ENCODE measurements at regions not wholly inside any gene's neighbourhood (a gene's known extent, or its start where the extent isn't known, plus 50 kb on each side); places are given as distances from the start of the nearest gene placed in this dataset.
"Not testable (repeated sequence)": the region's sequence is repeated elsewhere in the genome, so short reads cannot be mapped to it uniquely, and the experiment has no call there.

DNA sequence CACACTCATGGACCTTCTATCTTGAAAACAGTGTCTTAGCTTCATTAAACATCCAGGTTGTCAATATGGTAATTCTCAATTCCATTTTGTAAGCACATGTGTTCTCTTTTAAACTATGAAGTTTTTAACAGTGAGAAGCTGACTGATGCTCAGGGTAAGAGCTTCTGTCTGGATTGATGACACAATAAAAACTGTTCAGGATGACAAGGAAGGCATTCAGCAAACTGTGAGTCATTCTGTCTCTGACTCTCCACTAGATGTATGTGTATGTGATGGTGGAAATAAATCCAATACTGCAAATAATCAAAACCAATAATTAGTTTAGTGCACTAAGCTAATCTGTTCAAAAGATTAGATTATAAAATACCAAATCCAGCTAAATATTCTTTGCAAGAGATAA is 115.3 kb upstream of the ARX start:
- Mint-ChIP-seq H3K36me3 (no peaks in the 10 kb centered on the region), H3K4me3 (no peak overlapping the region), H3K9me3 (no peaks in the 10 kb centered on the region), H3K27ac (no peak overlapping the region), H3K4me1 (no peaks in the 10 kb centered on the region)
- ATAC-seq (no peak), DNase-seq (ENCODE audit: low spot score in 2 of 2) (no peak)

DNA sequence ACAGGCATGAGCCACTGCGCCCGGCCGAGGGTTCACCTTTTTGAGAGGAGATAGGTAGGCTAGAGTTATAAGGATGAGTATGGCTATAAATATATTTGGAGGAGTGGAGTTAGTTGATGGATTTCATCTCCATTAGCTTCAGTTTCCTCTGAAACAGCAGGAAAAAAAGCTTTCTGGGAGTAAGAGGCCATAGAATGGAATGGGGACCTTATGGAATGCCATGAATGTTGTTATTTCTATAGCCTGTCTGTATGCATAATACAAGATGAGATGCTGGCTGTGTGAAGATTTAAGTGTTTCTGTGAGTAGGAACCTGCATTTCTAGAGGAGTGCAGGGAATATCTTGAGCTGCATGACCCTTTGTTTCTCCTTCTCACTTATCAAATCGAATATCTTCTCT is 114.9 kb upstream of the ARX start:
- no peak for ATAC-seq

GRCh38 chrX:25125483-25125882 is 109.7 kb upstream of the ARX start:
- Mint-ChIP-seq H3K4me3 (no peak overlapping the region), H3K27ac (no peak overlapping the region), H3K9me3 (no peaks in the 10 kb centered on the region), H3K36me3 (no peaks in the 10 kb centered on the region), H3K4me1 (no peaks in the 10 kb centered on the region)
- ATAC-seq (no peak), DNase-seq (ENCODE audit: low spot score in 2 of 2) (no peak)

More for the DNA sequence above, 114.9 kb upstream of the ARX start:
- no peaks in the 10 kb centered on the region for H3K4me1 Mint-ChIP-seq
- no peak overlapping the region for H3K27ac Mint-ChIP-seq
- DNase-seq (ENCODE audit: low spot score in 2 of 2) = no peak
- no peaks in the 10 kb centered on the region for H3K9me3 Mint-ChIP-seq
- no peaks in the 10 kb centered on the region for H3K36me3 Mint-ChIP-seq
- no peak overlapping the region for H3K4me3 Mint-ChIP-seq

DNA sequence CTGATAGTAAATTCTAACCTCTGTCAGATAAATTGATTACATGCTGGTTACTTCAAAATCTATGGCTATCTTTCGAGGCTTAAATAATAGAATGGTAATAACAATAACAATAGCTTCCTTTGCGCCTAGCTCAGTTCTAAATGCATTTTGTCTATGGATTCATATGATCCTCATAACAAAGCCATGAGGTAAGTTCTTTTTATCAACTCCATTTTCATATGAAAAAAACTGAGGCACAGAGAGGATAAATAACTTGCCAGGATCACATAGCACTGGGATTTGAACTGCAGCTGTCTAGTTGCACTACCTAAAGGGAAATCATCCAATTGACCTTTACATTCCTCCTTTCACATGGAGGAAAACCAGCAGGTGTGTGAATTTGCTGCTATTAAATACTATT is 108.6 kb upstream of the ARX start:
- no peaks in the 10 kb centered on the region for H3K9me3 Mint-ChIP-seq
- DNase-seq (ENCODE audit: low spot score in 2 of 2) (no peak), ATAC-seq (no peak)
- H3K4me1 Mint-ChIP-seq = no peaks in the 10 kb centered on the region
- no peaks in the 10 kb centered on the region for H3K36me3 Mint-ChIP-seq
- no peak overlapping the region for H3K27ac Mint-ChIP-seq
- H3K4me3 Mint-ChIP-seq = no peak overlapping the region

DNA sequence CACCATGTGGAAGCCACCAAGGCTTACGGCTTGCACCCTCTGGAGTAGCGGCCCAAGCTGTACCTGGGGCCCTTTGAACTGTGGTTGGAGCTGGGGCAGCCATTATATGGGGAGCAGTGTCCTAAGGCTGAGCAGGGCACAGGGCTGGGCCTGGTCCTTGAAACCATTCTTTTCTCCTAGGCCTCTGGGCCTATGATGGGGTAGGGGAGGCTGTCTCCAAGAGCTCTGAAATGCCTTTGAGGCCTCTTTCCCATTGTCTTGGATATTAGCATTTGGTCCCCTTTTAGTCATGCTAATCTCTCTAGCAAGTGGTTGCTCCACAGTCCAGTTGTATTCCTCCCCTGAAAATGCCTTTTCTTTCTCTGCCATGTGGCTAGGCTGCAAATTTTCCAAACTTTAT is 96.4 kb upstream of the ARX start:
- DNase-seq (ENCODE audit: low spot score in 2 of 2) (no peak), ATAC-seq (no peak)
- H3K9me3 Mint-ChIP-seq = no peaks in the 10 kb centered on the region

DNA sequence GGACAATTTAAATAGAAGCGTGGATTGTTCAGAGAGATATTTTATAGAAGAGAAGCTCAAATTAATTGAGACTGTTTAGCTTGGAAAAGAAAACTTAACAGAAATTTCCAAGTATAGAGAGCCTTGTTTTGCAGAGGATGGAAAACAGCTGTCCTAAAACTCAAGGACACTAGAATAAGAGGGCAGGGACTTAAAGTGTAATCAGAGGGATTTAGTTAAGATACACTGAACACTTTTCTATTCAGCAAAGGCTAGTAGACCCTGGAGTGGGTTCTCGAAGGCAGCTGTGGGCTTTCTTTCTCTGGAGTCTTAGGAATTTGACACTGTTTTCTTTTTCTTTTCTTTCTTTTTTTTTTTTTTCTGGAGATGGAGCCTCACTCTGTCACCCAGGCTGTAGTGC is 92.7 kb upstream of the ARX start:
- H3K9me3 Mint-ChIP-seq = no peaks in the 10 kb centered on the region
- ATAC-seq = no peak
- H3K4me3 Mint-ChIP-seq = no peak overlapping the region
- no peaks in the 10 kb centered on the region for H3K36me3 Mint-ChIP-seq
- peaks cover 6% of the 10 kb centered on the region for H3K4me1 Mint-ChIP-seq
- no peak for DNase-seq (ENCODE audit: low spot score in 2 of 2)
- H3K27ac Mint-ChIP-seq = no peak overlapping the region

More for the DNA sequence above, 96.4 kb upstream of the ARX start:
- H3K4me1 Mint-ChIP-seq = peaks cover 6% of the 10 kb centered on the region
- no peak overlapping the region for H3K4me3 Mint-ChIP-seq
- H3K27ac Mint-ChIP-seq = no peak overlapping the region
- H3K36me3 Mint-ChIP-seq = no peaks in the 10 kb centered on the region

DNA sequence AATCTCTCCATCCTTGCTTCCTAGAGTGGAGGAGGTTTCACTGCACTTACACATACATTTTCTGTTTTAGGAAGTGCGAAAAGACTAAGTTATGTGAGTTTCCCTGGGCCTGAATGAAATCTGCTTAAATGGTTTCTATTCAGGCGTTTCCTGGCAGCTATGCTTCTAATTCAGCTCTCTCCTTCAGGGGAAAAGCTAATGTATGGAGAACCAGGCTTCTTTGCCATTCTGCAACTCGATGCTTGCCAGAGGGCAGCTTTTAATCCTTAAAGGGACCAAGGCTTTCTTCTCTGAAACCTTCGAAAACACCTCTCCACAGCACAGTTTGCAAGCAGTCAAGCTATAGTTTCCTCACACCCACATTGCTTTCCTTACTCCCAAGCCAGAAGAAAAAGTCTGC is 89.5 kb upstream of the ARX start:
- H3K9me3 Mint-ChIP-seq = no peaks in the 10 kb centered on the region
- no peaks in the 10 kb centered on the region for H3K36me3 Mint-ChIP-seq
- DNase-seq (ENCODE audit: low spot score in 2 of 2) (no peak), ATAC-seq (no peak)
- no peak overlapping the region for H3K27ac Mint-ChIP-seq
- peaks cover 6% of the 10 kb centered on the region for H3K4me1 Mint-ChIP-seq
- H3K4me3 Mint-ChIP-seq = no peak overlapping the region

- Mint-ChIP-seq H3K9me3 (no peaks in the 10 kb centered on the region), H3K4me1 (no peaks in the 10 kb centered on the region), H3K4me3 (no peak overlapping the region), H3K27ac (no peak overlapping the region), H3K36me3 (no peaks in the 10 kb centered on the region)
- no peak for DNase-seq (ENCODE audit: low spot score in 2 of 2)
- no peak for ATAC-seq
Observed at GRCh38 chrX:25096522-25097045, 80.8 kb upstream of the ARX start.

GRCh38 chrX:25091152-25091551 is 75.4 kb upstream of the ARX start:
- ATAC-seq; DNase-seq (ENCODE audit: low spot score in 2 of 2); H3K9me3 Mint-ChIP-seq; H3K36me3 Mint-ChIP-seq; H3K4me1 Mint-ChIP-seq; H3K4me3 Mint-ChIP-seq; H3K27ac Mint-ChIP-seq: not testable (repeated sequence)

GRCh38 chrX:25084446-25084845 is 68.7 kb upstream of the ARX start:
- Mint-ChIP-seq H3K4me3 (no peak overlapping the region), H3K4me1 (no peaks in the 10 kb centered on the region), H3K9me3 (peaks cover 3% of the 10 kb centered on the region), H3K27ac (no peak overlapping the region), H3K36me3 (no peaks in the 10 kb centered on the region)
- DNase-seq (ENCODE audit: low spot score in 2 of 2) = no peak
- no peak for ATAC-seq

DNA sequence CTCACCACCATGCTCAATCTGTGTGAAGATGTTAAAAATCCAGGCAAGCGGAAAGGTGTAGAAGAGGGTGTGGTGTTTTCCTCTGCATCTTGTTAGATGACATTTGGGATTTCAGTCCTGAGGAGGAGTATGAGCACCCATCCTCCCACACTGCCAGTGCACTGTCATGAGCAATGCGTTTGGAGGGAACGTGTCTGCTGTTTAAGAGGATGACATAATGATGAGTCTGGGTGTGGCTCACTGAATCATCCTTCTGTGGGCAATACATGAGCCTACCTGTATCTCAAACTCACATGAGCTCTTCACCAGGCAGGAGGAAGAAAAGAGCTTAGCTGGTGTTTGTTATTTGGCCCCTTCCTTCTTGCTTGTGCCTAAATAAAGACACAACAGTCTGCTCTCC is 67.9 kb upstream of the ARX start:
- Mint-ChIP-seq H3K9me3 (no peaks in the 10 kb centered on the region), H3K27ac (no peak overlapping the region), H3K4me3 (no peak overlapping the region), H3K36me3 (no peaks in the 10 kb centered on the region), H3K4me1 (no peaks in the 10 kb centered on the region)
- ATAC-seq (peak; percentile 72), DNase-seq (ENCODE audit: low spot score in 2 of 2) (no peak)

DNA sequence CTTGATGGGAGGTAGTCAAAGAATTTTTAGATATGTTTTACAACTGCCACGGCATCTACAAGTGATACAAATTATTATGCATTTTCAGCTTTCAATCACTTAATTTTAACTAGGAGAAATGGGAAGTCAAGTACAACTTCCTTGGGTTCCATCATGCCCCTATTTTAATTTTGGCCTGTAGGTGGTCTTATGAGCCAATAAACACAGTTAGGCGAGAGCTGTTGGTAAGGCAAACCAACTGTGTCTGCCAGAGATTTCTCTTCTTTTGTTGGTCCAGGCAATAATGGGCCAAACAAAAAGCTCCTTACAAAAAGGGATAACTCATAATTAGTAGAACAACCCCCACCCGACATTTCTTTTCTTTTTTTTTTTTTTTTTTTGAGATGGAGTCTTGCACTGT is 63.3 kb upstream of the ARX start:
- H3K27ac Mint-ChIP-seq = no peak overlapping the region
- no peaks in the 10 kb centered on the region for H3K9me3 Mint-ChIP-seq
- H3K36me3 Mint-ChIP-seq = no peaks in the 10 kb centered on the region
- H3K4me1 Mint-ChIP-seq = no peaks in the 10 kb centered on the region
- ATAC-seq (no peak), DNase-seq (ENCODE audit: low spot score in 2 of 2) (no peak)
- no peak overlapping the region for H3K4me3 Mint-ChIP-seq

DNA sequence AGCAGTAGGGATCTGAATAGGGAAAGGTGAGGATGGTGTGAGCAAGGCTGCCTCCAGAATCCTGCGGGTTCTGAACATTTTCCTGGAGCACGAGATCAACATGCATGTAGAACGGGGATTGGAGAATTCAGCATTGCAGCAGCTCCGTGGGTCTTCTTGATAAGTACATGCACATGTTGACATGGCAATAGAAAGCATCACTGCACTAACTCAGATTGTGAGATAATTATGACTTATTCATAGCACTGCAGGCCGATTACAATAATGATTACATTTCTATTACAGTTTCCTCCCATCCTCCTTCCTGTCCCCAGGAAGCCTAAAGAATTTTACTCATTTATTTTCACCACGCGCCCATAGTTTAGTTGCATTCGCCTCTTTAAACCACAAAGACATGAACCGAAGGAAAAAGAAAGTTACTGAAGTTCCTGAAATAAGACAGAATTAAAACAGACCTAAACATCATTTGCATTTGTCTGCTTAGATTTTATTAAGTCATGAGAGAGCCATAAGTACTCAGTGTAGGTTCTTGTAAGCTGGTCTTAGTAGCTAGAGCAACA is 61.3 kb upstream of the ARX start:
- ATAC-seq = no peak
- Mint-ChIP-seq H3K27ac (no peak overlapping the region), H3K9me3 (no peaks in the 10 kb centered on the region), H3K4me3 (no peak overlapping the region), H3K36me3 (no peaks in the 10 kb centered on the region), H3K4me1 (no peaks in the 10 kb centered on the region)
- no peak for DNase-seq (ENCODE audit: low spot score in 2 of 2)

GRCh38 chrX:25072247-25072646 is 56.5 kb upstream of the ARX start:
- Mint-ChIP-seq H3K4me1 (peaks cover 11% of the 10 kb centered on the region), H3K36me3 (no peaks in the 10 kb centered on the region), H3K9me3 (peaks cover 2% of the 10 kb centered on the region), H3K27ac (no peak overlapping the region), H3K4me3 (no peak overlapping the region)
- no peak for ATAC-seq
- no peak for DNase-seq (ENCODE audit: low spot score in 2 of 2)

- Mint-ChIP-seq H3K4me3 (no peak overlapping the region), H3K27ac (no peak overlapping the region), H3K36me3 (no peaks in the 10 kb centered on the region), H3K4me1 (peaks cover 11% of the 10 kb centered on the region), H3K9me3 (peaks cover 2% of the 10 kb centered on the region)
- DNase-seq (ENCODE audit: low spot score in 2 of 2) (no peak), ATAC-seq (no peak)
Observed at GRCh38 chrX:25070038-25070437, 54.3 kb upstream of the ARX start.

GRCh38 chrX:25069209-25069608 is 53.4 kb upstream of the ARX start:
- Mint-ChIP-seq H3K27ac (no peak overlapping the region), H3K4me3 (no peak overlapping the region), H3K4me1 (peaks cover 11% of the 10 kb centered on the region), H3K9me3 (peaks cover 2% of the 10 kb centered on the region), H3K36me3 (no peaks in the 10 kb centered on the region)
- DNase-seq (ENCODE audit: low spot score in 2 of 2) (no peak), ATAC-seq (no peak)

- H3K4me3 Mint-ChIP-seq = no peak overlapping the region
- H3K9me3 Mint-ChIP-seq = peaks cover 2% of the 10 kb centered on the region
Observed at GRCh38 chrX:25068340-25068739, 52.6 kb upstream of the ARX start.

More at GRCh38 chrX:25068340-25068739, 52.6 kb upstream of the ARX start:
- Mint-ChIP-seq H3K4me1 (peaks cover 11% of the 10 kb centered on the region), H3K27ac (peak overlapping the region; percentile 50), H3K36me3 (no peaks in the 10 kb centered on the region)
- DNase-seq (ENCODE audit: low spot score in 2 of 2) (no peak), ATAC-seq (no peak)
